HepG2 (cell line): ENCODE measurements at regions not wholly inside any gene's neighbourhood (a gene's known extent, or its start where the extent isn't known, plus 50 kb on each side); places are given as distances from the start of the nearest gene placed in this dataset.
"Not testable (repeated sequence)": the region's sequence is repeated elsewhere in the genome, so short reads cannot be mapped to it uniquely, and the experiment has no call there.

ENCODE experiments used
- ATAC-seq: fragments of 200-7000 bp; cut with Tn5 transposase; 3 replicates; pipeline ENCODE4 v1.9.1; 2020; ENCODE audit warnings: mild to moderate bottlenecking, moderate library complexity
- BruUV-seq: library from RNA; stranded (reverse); fragments of 400-500 nt; replicated peaks from 2 replicates; lab custom pipeline; 2021; lab: Mats Ljungman, UMichigan
- CTCF ChIA-PET: fragments of 300-600 bp; formaldehyde crosslinking; extraction: SDS; loops from one replicate; lab custom pipeline; 2021; ENCODE audit warnings: low total read pairs, inconsistent platforms, low intra/inter-chr PET ratio; lab: Yijun Ruan, JAX
- POLR2A ChIA-PET: fragments of 350-600 bp; sonication (Branson Sonifier 250); formaldehyde crosslinking; loops from one replicate; lab custom pipeline; 2020; ENCODE audit warnings: antibody characterized with exemption, inconsistent platforms; lab: Yijun Ruan, JAX
- DNase-seq: peaks from one replicate; pipeline ENCODE4 v3.0.0-alpha.2; 2015; ENCODE audit warnings: low spot score
- FAIRE-seq: peaks from 3 replicates; lab custom pipeline; 2011; peaks lifted over from hg19 to GRCh38; lab: Jason Lieb, UNC
- H2AFZ ChIP-seq: one replicate; pipeline ENCODE4 v1.6.1; 2011; ENCODE audit warnings: low read length, inconsistent platforms
- H3K27ac ChIP-seq: fragments of 300-600 bp; 3 replicates; pipeline ENCODE4 v1.8.0; 2011; ENCODE audit warnings: mixed run types, mild to moderate bottlenecking, mixed read lengths, low read length, inconsistent platforms; ENCODE audit not compliant: insufficient read depth; ENCODE audit errors: extremely low read length
- H3K27me3 ChIP-seq, 2 experiments: fragments of 200-600 bp in 1 of 2; 2 replicates in 1 of 2; 3 replicates in 1 of 2; pipeline versions ENCODE4 v1.6.0 to v1.8.0; 2011; ENCODE audit warnings: low read length in 2 of 2, mild to moderate bottlenecking in 2 of 2, moderate library complexity in 2 of 2, inconsistent platforms in 1 of 2; ENCODE audit not compliant: insufficient read depth in 2 of 2, control insufficient read depth in 1 of 2
- H3K36me3 ChIP-seq, 2 experiments: fragments of 200-600 bp in 1 of 2; replicated peaks in 1 of 2; 2 replicates in 1 of 2; 3 replicates in 1 of 2; pipeline versions ENCODE4 v1.5.1 to v1.8.0; 2011; ENCODE audit warnings: low read length in 2 of 2, inconsistent platforms in 1 of 2; ENCODE audit not compliant: insufficient read depth in 2 of 2, control insufficient read depth in 1 of 2
- H3K4me1 ChIP-seq: 2 replicates; pipeline ENCODE4 v1.5.1; 2012; ENCODE audit warnings: low read length, inconsistent platforms; ENCODE audit not compliant: insufficient read depth
- H3K4me2 ChIP-seq: 2 replicates; pipeline ENCODE4 v1.6.0; 2011; ENCODE audit warnings: low read depth, low read length, inconsistent platforms
- H3K4me3 ChIP-seq, 3 experiments: fragments of 200-600 bp in 1 of 3; sonication (generic), shearing (Covaris generic) in 1 of 3; replicated peaks in 1 of 3; 2 replicates each; pipeline ENCODE4 v1.5.1; 2011 to 2016; ENCODE audit warnings: low read length in 3 of 3, inconsistent platforms in 2 of 3, low read depth in 2 of 3, mild to moderate bottlenecking in 2 of 3, control low read depth in 1 of 3, mixed read lengths in 1 of 3; ENCODE audit not compliant: insufficient read depth in 1 of 3
- H3K79me2 ChIP-seq: one replicate; pipeline ENCODE4 v1.6.1; 2011; ENCODE audit warnings: low read length, inconsistent platforms; ENCODE audit not compliant: insufficient read depth
- H3K9ac ChIP-seq: 2 replicates; pipeline ENCODE4 v1.6.0; 2011; ENCODE audit warnings: mild to moderate bottlenecking, low read depth, low read length, inconsistent platforms; ENCODE audit not compliant: insufficient read depth
- H3K9me3 ChIP-seq: 2 replicates; pipeline ENCODE4 v1.5.1; 2012; ENCODE audit warnings: mild to moderate bottlenecking, low read length
- H4K20me1 ChIP-seq: 2 replicates; pipeline ENCODE4 v1.6.0; 2011; ENCODE audit warnings: inconsistent platforms, mild to moderate bottlenecking, low read length, moderate library complexity; ENCODE audit not compliant: insufficient read depth
- ATF1 ChIP-seq: IDR thresholded peaks from 2 replicates; pipeline ENCODE4 v1.6.1; 2016; ENCODE audit warnings: mild to moderate bottlenecking, control low read depth
- WGBS: methylation state at CpG from one replicate; pipeline ENCODE4 v1.1.6; 2017; ENCODE audit warnings: low lambda C conversion rate; 5-methylcytosine and 5-hydroxymethylcytosine counted together
- in situ Hi-C: cut with HindIII; loops from 2 replicates; pipeline ENCODE4 v1.10.0; 2017; ENCODE audit warnings: low pct_unique_long_range_greater_than_20kb; ENCODE audit not compliant: extremely low pct_ligation_motif_present
- intact Hi-C: fragments of 100-400 bp; cut with micrococcal nuclease; formaldehyde crosslinking; loops from one replicate; pipeline ENCODE4 v1.10.0; 2022; ENCODE audit not compliant: unreplicated experiment
- TF ChIP-seq, protein P1 (sequence below): sonication (generic); formaldehyde crosslinking; IDR thresholded peaks from 2 replicates; pipeline ENCODE4 v1.4.0; 2020; ENCODE audit warnings: missing genetic modification reagents, borderline replicate concordance

DNA sequence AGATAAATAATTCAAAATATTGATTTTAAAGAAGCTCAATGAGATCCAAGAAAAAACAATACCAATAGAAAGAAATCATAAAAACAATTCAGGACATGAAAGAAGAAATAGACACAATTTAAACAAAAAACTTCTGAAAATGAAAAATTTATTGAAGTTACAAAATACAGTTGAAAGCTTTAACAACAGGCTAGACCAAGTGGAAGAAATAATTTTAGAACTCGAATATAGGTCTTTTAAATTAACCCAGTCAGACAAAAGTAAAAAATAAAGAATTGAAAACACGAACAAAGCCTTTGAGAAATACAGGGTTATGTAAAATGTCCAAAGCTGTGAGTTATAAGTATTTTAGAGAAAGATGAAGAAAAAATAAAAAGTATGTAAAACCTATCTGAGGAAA, 152.4 kb upstream of the SMIM30 start:
- intact Hi-C loops, result no loop called here
- 1% methylated on average over 2 of the region's 2 CpGs for whole genome bisulfite sequencing
- no peaks in the 10 kb centered on the region for H3K36me3 ChIP-seq
- TF ChIP-seq, protein P1, sequence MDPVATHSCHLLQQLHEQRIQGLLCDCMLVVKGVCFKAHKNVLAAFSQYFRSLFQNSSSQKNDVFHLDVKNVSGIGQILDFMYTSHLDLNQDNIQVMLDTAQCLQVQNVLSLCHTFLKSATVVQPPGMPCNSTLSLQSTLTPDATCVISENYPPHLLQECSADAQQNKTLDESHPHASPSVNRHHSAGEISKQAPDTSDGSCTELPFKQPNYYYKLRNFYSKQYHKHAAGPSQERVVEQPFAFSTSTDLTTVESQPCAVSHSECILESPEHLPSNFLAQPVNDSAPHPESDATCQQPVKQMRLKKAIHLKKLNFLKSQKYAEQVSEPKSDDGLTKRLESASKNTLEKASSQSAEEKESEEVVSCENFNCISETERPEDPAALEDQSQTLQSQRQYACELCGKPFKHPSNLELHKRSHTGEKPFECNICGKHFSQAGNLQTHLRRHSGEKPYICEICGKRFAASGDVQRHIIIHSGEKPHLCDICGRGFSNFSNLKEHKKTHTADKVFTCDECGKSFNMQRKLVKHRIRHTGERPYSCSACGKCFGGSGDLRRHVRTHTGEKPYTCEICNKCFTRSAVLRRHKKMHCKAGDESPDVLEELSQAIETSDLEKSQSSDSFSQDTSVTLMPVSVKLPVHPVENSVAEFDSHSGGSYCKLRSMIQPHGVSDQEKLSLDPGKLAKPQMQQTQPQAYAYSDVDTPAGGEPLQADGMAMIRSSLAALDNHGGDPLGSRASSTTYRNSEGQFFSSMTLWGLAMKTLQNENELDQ (CRISPR knock-in tag), result no peak
- TF ChIP-seq ATF1 (CRISPR knock-in tag), result no peak
- TF ChIP-seq, all 625 proteins: peak for 0
- FAIRE-seq (no peak), DNase-seq (no peak), ATAC-seq (no peak)
- Histone ChIP-seq H3K4me2 (no peak overlapping the region), H3K79me2 (no peaks in the 10 kb centered on the region), H3K4me3 (no peak overlapping the region), H4K20me1 (no peaks in the 10 kb centered on the region), H3K9me3 (peaks cover 14% of the 10 kb centered on the region), H3K27ac (no peak overlapping the region), H3K9ac (no peak overlapping the region), H2AFZ (no peak overlapping the region), H3K27me3 (no peaks in the 10 kb centered on the region), H3K4me1 (no peaks in the 10 kb centered on the region)
- ChIA-PET CTCF (no interaction called here), POLR2A (no interaction called here)
- in situ Hi-C loops, result no loop called here
- BruUV-seq, result no TSS peak

DNA sequence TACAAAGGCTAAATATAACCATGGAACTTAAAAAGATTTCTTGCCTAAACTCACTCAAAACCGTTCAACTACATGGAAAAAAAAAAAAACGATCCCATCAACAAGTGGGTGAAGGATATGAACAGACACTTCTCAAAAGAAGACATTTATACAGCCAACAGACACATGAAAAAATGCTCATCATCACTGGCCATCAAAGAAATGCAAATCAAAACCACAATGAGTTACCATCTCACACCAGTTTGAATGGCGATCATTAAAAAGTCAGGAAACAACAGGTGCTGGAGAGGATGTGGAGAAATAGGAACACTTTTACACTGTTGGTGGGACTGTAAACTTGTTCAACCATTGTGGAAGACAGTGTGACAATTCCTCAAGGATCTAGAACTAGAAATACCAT, 151.2 kb upstream of the SMIM30 start:
- BruUV-seq, in situ Hi-C loops, H3K4me1 ChIP-seq, intact Hi-C loops, H3K79me2 ChIP-seq, H4K20me1 ChIP-seq, H3K27me3 ChIP-seq, H3K36me3 ChIP-seq, H3K4me2 ChIP-seq, H3K4me3 ChIP-seq, H2AFZ ChIP-seq, H3K27ac ChIP-seq, ATAC-seq, FAIRE-seq, H3K9ac ChIP-seq, CTCF ChIA-PET, POLR2A ChIA-PET, DNase-seq: not testable (repeated sequence)
- H3K9me3 ChIP-seq, result peaks cover 14% of the 10 kb centered on the region
- WGBS, result 34% methylated on average over 3 of the region's 3 CpGs
